Vagina (tissue), 2 donors: ENCODE measurements at regions not wholly inside any gene's neighbourhood (a gene's known extent, or its start where the extent isn't known, plus 50 kb on each side); places are given as distances from the start of the nearest gene placed in this dataset.

Source experiments
- DNase-seq, 2 donors: peaks; one replicate each; pipeline ENCODE4 v3.0.0-alpha.2; 2017; ENCODE audit errors: extremely low spot score in 2 of 2
- H3K27ac ChIP-seq: fragments of 200-600 bp; sonication (generic); one replicate; pipeline ENCODE4 v1.5.1; 2019
- H3K27me3 ChIP-seq: fragments of 200-600 bp; sonication (generic); one replicate; pipeline ENCODE4 v1.5.1; 2019
- H3K36me3 ChIP-seq, 2 donors: fragments of 200-600 bp; sonication (generic); one replicate each; pipeline ENCODE4 v1.5.1; 2017 to 2019
- H3K4me1 ChIP-seq: fragments of 200-600 bp; sonication (generic); one replicate; pipeline ENCODE4 v1.5.1; 2019
- H3K4me3 ChIP-seq, 2 donors: fragments of 200-600 bp; sonication (generic); 1 replicate in 1 of 2; 2 replicates in 1 of 2; pipeline ENCODE4 v1.5.1; 2016 to 2019
- H3K9me3 ChIP-seq: fragments of 200-600 bp; sonication (generic); one replicate; pipeline ENCODE4 v1.5.1; 2019
- CTCF ChIP-seq, 3 experiments: fragments of 450-650 bp in 2 of 3; fragments of 200-600 bp in 1 of 3; sonication (generic) in 1 of 3; IDR thresholded peaks; one replicate each; pipeline ENCODE4 v1.5.1; 2017 to 2019; ENCODE audit warnings: antibody characterized with exemption in 3 of 3, mild to moderate bottlenecking in 2 of 3, moderate library complexity in 2 of 3
- POLR2A ChIP-seq, 2 donors: fragments of 450-650 bp; IDR thresholded peaks; one replicate each; pipeline ENCODE4 v1.6.1; 2017; ENCODE audit warnings: antibody characterized with exemption in 2 of 2, mild to moderate bottlenecking in 2 of 2, moderate library complexity in 2 of 2
- POLR2AphosphoS5 ChIP-seq, 2 donors: sonication (generic); formaldehyde crosslinking; IDR thresholded peaks; one replicate each; pipeline ENCODE4 v1.9.0; 2017; ENCODE audit warnings: antibody characterized with exemption in 2 of 2, mild to moderate bottlenecking in 2 of 2, low read depth in 1 of 2; ENCODE audit not compliant: insufficient read depth in 1 of 2
- intact Hi-C: fragments of 100-400 bp; cut with DNase I; formaldehyde crosslinking; loops from one replicate; pipeline ENCODE4 v1.15.1; 2023

DNA sequence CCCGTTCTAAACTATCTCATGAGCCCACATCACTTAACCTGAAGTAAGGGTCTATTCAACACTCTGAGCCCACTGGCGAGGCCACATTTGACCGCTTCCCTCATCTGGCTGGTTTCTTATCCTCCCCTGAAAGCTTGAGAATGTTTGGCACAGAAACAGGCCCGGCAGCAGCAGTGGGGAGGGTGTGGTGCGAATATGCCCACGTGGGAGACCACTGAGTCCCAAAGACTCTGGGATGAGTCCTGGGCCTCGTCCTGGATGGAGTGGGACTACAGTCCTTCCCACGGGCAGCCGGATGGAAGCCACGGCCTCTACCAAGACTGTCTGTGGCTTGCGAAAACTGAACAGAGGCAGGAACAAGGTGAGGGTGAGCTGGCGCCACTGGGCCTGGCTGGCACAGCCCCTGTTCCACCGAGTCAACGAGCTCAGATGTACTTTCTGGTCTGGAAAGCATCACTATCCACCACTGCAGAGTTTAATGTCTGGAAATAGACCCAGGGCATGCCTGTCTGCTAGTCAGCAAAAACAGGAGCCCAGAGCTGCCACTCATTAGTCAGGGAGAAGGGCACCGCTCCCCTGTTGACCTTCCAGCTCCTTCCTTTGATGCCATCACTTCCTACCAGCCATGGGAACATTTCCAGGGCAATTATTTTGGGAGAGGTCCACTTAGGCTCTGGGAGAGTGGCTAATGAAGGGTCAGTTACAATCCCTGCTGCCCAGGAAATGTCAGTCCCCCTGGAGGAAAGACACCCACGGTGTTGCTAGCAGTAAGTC lies 386.6 kb downstream of the MATN1 start:
- DNase-seq = peak; percentile 69 to 77
- intact Hi-C loops = no loop called here

GRCh38 chr1:30335997-30336390 lies 387.4 kb downstream of the MATN1 start:
- DNase-seq = peak in 1 of 2 donors; percentile 64
- intact Hi-C loops = no loop called here
- no peaks in the 10 kb centered on the region for H3K9me3 ChIP-seq
- TF ChIP-seq POLR2A (IDR thresholded peaks at IDR 0.05) = no peak
- TF ChIP-seq POLR2AphosphoS5 (IDR thresholded peaks at IDR 0.05; ENCODE audit: insufficient read depth in 1 of 2, low read depth in 1 of 2) = no peak
- TF ChIP-seq CTCF (IDR thresholded peaks at IDR 0.05) = no peak
- no peak overlapping the region for H3K27ac ChIP-seq
- H3K36me3 ChIP-seq = no peaks in the 10 kb centered on the region
- no peaks in the 10 kb centered on the region for H3K27me3 ChIP-seq
- no peak overlapping the region for H3K4me3 ChIP-seq
- H3K4me1 ChIP-seq = no peaks in the 10 kb centered on the region

More for the DNA sequence above, 386.6 kb downstream of the MATN1 start:
- H3K4me1 ChIP-seq = no peaks in the 10 kb centered on the region
- H3K27ac ChIP-seq = no peak overlapping the region
- H3K9me3 ChIP-seq = no peaks in the 10 kb centered on the region
- no peak for TF ChIP-seq POLR2AphosphoS5 (IDR thresholded peaks at IDR 0.05; ENCODE audit: insufficient read depth in 1 of 2, low read depth in 1 of 2)
- TF ChIP-seq POLR2A (IDR thresholded peaks at IDR 0.05) = no peak
- no peak for TF ChIP-seq CTCF (IDR thresholded peaks at IDR 0.05)
- no peak overlapping the region for H3K4me3 ChIP-seq
- no peaks in the 10 kb centered on the region for H3K36me3 ChIP-seq
- no peaks in the 10 kb centered on the region for H3K27me3 ChIP-seq

- no peak overlapping the region for H3K4me3 ChIP-seq
- H3K9me3 ChIP-seq = no peaks in the 10 kb centered on the region
- DNase-seq = peak in 1 of 2 donors; percentile 61
- no peaks in the 10 kb centered on the region for H3K36me3 ChIP-seq
- H3K4me1 ChIP-seq = no peaks in the 10 kb centered on the region
- no peak overlapping the region for H3K27ac ChIP-seq
- H3K27me3 ChIP-seq = no peaks in the 10 kb centered on the region
- intact Hi-C loops = no loop called here
- TF ChIP-seq POLR2A (IDR thresholded peaks at IDR 0.05) (no peak), CTCF (IDR thresholded peaks at IDR 0.05) (no peak), POLR2AphosphoS5 (IDR thresholded peaks at IDR 0.05; ENCODE audit: insufficient read depth in 1 of 2, low read depth in 1 of 2) (no peak)
These were observed 387.9 kb downstream of the MATN1 start for GRCh38 chr1:30335389-30335996.

DNA sequence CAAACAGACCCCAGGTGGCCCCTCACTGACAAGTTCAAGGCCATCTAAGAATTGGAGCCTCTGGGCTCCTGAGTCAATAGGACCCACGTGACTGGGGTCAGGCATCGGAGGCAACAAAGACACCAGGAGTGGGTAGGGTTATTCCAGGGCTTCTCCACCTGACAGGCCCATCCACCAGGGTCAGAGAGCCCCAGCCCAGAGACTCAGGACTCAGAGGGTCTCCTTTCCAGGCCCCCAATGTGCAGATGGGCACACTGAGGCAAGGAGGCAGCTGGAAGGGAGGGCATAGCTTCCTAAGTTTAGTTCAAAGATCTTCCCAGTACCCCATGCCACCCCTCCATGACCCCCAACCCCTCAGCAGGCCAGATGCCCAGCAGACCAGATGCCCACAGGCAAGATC lies 388.6 kb downstream of the MATN1 start:
- no peaks in the 10 kb centered on the region for H3K4me1 ChIP-seq
- intact Hi-C loops = no loop called here
- DNase-seq = peak; percentile 70 to 93

More for the DNA sequence above, 388.6 kb downstream of the MATN1 start:
- Histone ChIP-seq H3K27me3 (no peaks in the 10 kb centered on the region), H3K36me3 (no peaks in the 10 kb centered on the region), H3K27ac (no peak overlapping the region), H3K4me3 (no peak overlapping the region), H3K9me3 (no peaks in the 10 kb centered on the region)
- TF ChIP-seq CTCF (IDR thresholded peaks at IDR 0.05) (no peak), POLR2AphosphoS5 (IDR thresholded peaks at IDR 0.05; ENCODE audit: insufficient read depth in 1 of 2, low read depth in 1 of 2) (no peak)
